ENCODE measurements at regions not wholly inside any gene's neighbourhood (a gene's known extent, or its start where the extent isn't known, plus 50 kb on each side); places are given as distances from the start of the nearest gene placed in this dataset.

GRCh38 chr18:34311468-34311867, 86.8 kb upstream of the NOL4 start:
- no peak for TF ChIP-seq MAZ (IDR thresholded peaks at IDR 0.05; ENCODE audit: borderline replicate concordance, low read depth, low read length)
- Histone ChIP-seq H3K36me3 (ENCODE audit: control insufficient read depth, insufficient read depth, low read length) (no peaks in the 10 kb centered on the region), H3K18ac (ENCODE audit: low read depth, low read length) (no peak overlapping the region), H3K79me1 (ENCODE audit: low read depth in 1 of 2, low read length in 2 of 2) (no peaks in the 10 kb centered on the region), H3K23ac (ENCODE audit: low read depth, low read length) (no peak overlapping the region), H3K27me3 (ENCODE audit: control insufficient read depth, insufficient read depth, low read length) (no peaks in the 10 kb centered on the region), H2BK20ac (ENCODE audit: low read depth, low read length) (no peak overlapping the region), H3K9ac (ENCODE audit: low read depth, low read length) (no peak overlapping the region), H3K9me1 (ENCODE audit: insufficient read depth, low read length) (no peaks in the 10 kb centered on the region), H4K5ac (ENCODE audit: low read depth, low read length) (no peak overlapping the region), H2BK5ac (ENCODE audit: low read depth, low read length, poor library complexity, severe bottlenecking) (no peak overlapping the region), H3K56ac (ENCODE audit: extremely low read depth, insufficient read depth, low read length) (no peak overlapping the region), H3K14ac (replicated peaks; ENCODE audit: low read depth, low read length) (no peak overlapping the region), H4K8ac (ENCODE audit: low read depth in 2 of 2, low read length in 2 of 2) (no peak overlapping the region), H2BK15ac (ENCODE audit: low read depth, low read length) (no peak overlapping the region), H2BK120ac (ENCODE audit: low read depth, low read length) (no peak overlapping the region), H3K4me3 (ENCODE audit: insufficient read depth, low read depth, low read length) (no peak overlapping the region), H2AK9ac (replicated peaks; ENCODE audit: low read depth, low read length, poor library complexity) (no peak overlapping the region), H3K4ac (ENCODE audit: low read depth, low read length) (no peak overlapping the region), H3K4me1 (ENCODE audit: control insufficient read depth, insufficient read depth, low read length) (no peaks in the 10 kb centered on the region), H3K27ac (ENCODE audit: insufficient read depth, low read length) (no peak overlapping the region), H3K9me3 (ENCODE audit: control insufficient read depth, insufficient read depth, low read length) (no peaks in the 10 kb centered on the region), H2AFZ (replicated peaks; ENCODE audit: low read length, poor library complexity) (no peak overlapping the region), H3K4me2 (ENCODE audit: low read depth, low read length) (no peak overlapping the region), H4K91ac (ENCODE audit: insufficient read depth, low read depth, low read length) (no peak overlapping the region), H2AK5ac (ENCODE audit: low read depth, low read length) (no peak overlapping the region), H4K20me1 (ENCODE audit: insufficient read depth, low read length) (no peaks in the 10 kb centered on the region)
- WGBS, 2 experiments (ENCODE audit: extremely low coverage in 2 of 2, insufficient read length in 1 of 2) = no CpG with 5 or more reads among the region's 1 CpG
- ATAC-seq (ENCODE audit: low read depth) (no peak), DNase-seq (no peak)
- ChIA-PET POLR2A (ENCODE audit: unreplicated experiment) (no interaction called here), CTCF (interaction anchor here (1.6 kb wide), 1 partner anchor 11 kb away, joined by 4 read pairs; no protein-coding TSS in a partner anchor)
- BruUV-seq (replicated peaks) = no TSS peak
- intact Hi-C loops (cut with micrococcal nuclease) (no loop called here), in situ Hi-C loops (cut with MboI; ENCODE audit: low sequenced_read_pairs) (no loop called here), dilution Hi-C loops (cut with HindIII; ENCODE audit: low sequenced_read_pairs, unreplicated experiment) (no loop called here)
